ENCODE measurements at regions not wholly inside any gene's neighbourhood (a gene's known extent, or its start where the extent isn't known, plus 50 kb on each side); places are given as distances from the start of the nearest gene placed in this dataset.

DNA sequence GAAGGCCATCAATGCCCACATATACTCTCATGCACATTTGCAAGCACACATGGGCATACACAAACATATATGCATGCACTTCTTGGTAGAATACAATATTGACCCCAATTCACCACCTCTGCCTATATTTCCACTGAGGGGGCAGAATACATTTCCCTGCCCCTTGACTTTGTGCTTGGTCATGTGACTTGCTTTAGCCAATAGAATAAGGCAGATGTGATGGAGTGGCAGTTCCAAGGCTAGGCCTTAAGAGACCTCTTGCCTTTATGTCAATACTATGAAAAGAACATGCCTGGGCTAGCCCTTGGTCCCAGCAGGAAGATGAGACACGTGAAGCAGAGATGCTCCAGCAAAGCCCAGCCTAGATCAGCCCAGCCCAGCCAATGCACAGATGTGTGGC, 66.0 kb upstream of the GRIK3 start (continued):
- TF ChIP-seq ZNF462 (CRISPR knock-in tag; IDR thresholded peaks at IDR 0.05): no peak
- TF ChIP-seq JUNB (IDR thresholded peaks at IDR 0.05; ENCODE audit: unreplicated experiment): no peak

- peaks cover 7% of the 10 kb centered on the region for H3K4me1 Mint-ChIP-seq
- ATAC-seq: no peak
- Histone ChIP-seq H3K36me3 (ENCODE audit: insufficient read depth) (no peaks in the 10 kb centered on the region), H2AFZ (no peak overlapping the region), H3K27ac (ENCODE audit: low read depth) (no peak overlapping the region), H3F3A (replicated peaks; ENCODE audit: low read depth) (no peaks in the 10 kb centered on the region), H3K27me3 (ENCODE audit: insufficient read depth) (no peaks in the 10 kb centered on the region), H3K4me1 (ENCODE audit: insufficient read depth) (no peaks in the 10 kb centered on the region; the same call in 1 of the 2 replicates), H3K79me2 (replicated peaks; ENCODE audit: insufficient read depth) (no peaks in the 10 kb centered on the region), H3K9me2 (ENCODE audit: insufficient read depth) (0 out of 2 replicates have a peak, but pooled peaks cover 8% of the 10 kb centered on the region), H3K4me3 (no peak overlapping the region), H3K4me2 (no peak overlapping the region), H4K20me1 (replicated peaks; ENCODE audit: insufficient read depth) (no peaks in the 10 kb centered on the region)
- H3K9me3 Mint-ChIP-seq: no peaks in the 10 kb centered on the region
- no peak overlapping the region for H3K27ac Mint-ChIP-seq
- TF ChIP-seq STAT1 (IDR thresholded peaks at IDR 0.05; ENCODE audit: unreplicated experiment) (no peak), JUNB (IDR thresholded peaks at IDR 0.05; ENCODE audit: unreplicated experiment) (no peak)
- H3K27me3 Mint-ChIP-seq (ENCODE audit: insufficient read depth, low read depth, poor library complexity): peaks cover 3% of the 10 kb centered on the region
- no peaks in the 10 kb centered on the region for H3K36me3 Mint-ChIP-seq (ENCODE audit: low read depth)
- H3K4me3 Mint-ChIP-seq: no peak overlapping the region
- DNase-seq (ENCODE audit: low spot score): no peak
Measured at GRCh38 chr1:37102656-37103382, 68.5 kb upstream of the GRIK3 start.

DNA sequence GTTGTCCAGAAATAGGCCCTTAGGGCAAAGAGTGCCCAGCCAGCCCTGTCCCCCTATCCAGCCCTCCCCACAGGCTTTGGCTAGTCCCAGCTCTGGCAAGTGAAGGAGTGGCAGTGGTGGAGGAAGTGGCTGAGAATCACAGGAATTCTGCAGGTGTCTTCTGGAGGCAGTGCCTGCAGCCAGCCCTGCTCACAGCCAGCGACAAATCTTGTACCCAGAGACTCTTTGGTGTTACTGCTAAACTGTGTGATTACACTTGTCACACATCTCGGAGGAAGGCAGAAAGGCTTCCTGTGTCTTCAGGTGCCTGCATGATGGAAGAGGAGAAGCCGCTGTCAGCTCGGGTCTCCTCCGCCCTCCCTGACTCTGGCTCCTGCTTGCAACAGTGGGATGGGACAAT, 71.6 kb upstream of the GRIK3 start:
- H3K4me3 Mint-ChIP-seq: no peak overlapping the region
- ATAC-seq (no peak), DNase-seq (ENCODE audit: low spot score) (no peak)
- no peaks in the 10 kb centered on the region for H3K4me1 ChIP-seq (ENCODE audit: insufficient read depth)
- H3F3A ChIP-seq (replicated peaks; ENCODE audit: low read depth): no peaks in the 10 kb centered on the region
- H3K27me3 Mint-ChIP-seq (ENCODE audit: insufficient read depth, low read depth, poor library complexity): no peaks in the 10 kb centered on the region
- no peaks in the 10 kb centered on the region; the same call in 1 of the 2 replicates for H3K36me3 ChIP-seq (ENCODE audit: insufficient read depth)
- H3K9me2 ChIP-seq (ENCODE audit: insufficient read depth): 0 out of 2 replicates have a peak, but pooled peaks cover 8% of the 10 kb centered on the region
- no peaks in the 10 kb centered on the region for H3K9me3 Mint-ChIP-seq
- H3K36me3 Mint-ChIP-seq (ENCODE audit: low read depth): no peaks in the 10 kb centered on the region
- no peaks in the 10 kb centered on the region for H3K79me2 ChIP-seq (replicated peaks; ENCODE audit: insufficient read depth)
- H3K4me3 ChIP-seq: no peak overlapping the region
- no peak overlapping the region for H3K27ac Mint-ChIP-seq
- H3K27ac ChIP-seq (ENCODE audit: low read depth): no peak overlapping the region
- no peaks in the 10 kb centered on the region for H4K20me1 ChIP-seq (replicated peaks; ENCODE audit: insufficient read depth)
- H2AFZ ChIP-seq: no peak overlapping the region
- no peaks in the 10 kb centered on the region for H3K27me3 ChIP-seq (ENCODE audit: insufficient read depth)
- no peak overlapping the region for H3K4me2 ChIP-seq
- 0 out of 3 replicates have a peak, but pooled peaks cover 3% of the 10 kb centered on the region for H3K4me1 Mint-ChIP-seq
- TF ChIP-seq ZNF114 (CRISPR knock-in tag; IDR thresholded peaks at IDR 0.05): no peak
- TF ChIP-seq STAT1 (IDR thresholded peaks at IDR 0.05; ENCODE audit: unreplicated experiment): no peak
- TF ChIP-seq CREB1 (CRISPR knock-in tag; IDR thresholded peaks at IDR 0.05; ENCODE audit: low read depth): no peak
- TF ChIP-seq ETS1 (IDR thresholded peaks at IDR 0.05): no peak
- TF ChIP-seq, protein P1, sequence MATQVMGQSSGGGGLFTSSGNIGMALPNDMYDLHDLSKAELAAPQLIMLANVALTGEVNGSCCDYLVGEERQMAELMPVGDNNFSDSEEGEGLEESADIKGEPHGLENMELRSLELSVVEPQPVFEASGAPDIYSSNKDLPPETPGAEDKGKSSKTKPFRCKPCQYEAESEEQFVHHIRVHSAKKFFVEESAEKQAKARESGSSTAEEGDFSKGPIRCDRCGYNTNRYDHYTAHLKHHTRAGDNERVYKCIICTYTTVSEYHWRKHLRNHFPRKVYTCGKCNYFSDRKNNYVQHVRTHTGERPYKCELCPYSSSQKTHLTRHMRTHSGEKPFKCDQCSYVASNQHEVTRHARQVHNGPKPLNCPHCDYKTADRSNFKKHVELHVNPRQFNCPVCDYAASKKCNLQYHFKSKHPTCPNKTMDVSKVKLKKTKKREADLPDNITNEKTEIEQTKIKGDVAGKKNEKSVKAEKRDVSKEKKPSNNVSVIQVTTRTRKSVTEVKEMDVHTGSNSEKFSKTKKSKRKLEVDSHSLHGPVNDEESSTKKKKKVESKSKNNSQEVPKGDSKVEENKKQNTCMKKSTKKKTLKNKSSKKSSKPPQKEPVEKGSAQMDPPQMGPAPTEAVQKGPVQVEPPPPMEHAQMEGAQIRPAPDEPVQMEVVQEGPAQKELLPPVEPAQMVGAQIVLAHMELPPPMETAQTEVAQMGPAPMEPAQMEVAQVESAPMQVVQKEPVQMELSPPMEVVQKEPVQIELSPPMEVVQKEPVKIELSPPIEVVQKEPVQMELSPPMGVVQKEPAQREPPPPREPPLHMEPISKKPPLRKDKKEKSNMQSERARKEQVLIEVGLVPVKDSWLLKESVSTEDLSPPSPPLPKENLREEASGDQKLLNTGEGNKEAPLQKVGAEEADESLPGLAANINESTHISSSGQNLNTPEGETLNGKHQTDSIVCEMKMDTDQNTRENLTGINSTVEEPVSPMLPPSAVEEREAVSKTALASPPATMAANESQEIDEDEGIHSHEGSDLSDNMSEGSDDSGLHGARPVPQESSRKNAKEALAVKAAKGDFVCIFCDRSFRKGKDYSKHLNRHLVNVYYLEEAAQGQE (IDR thresholded peaks at IDR 0.05; ENCODE audit: unreplicated experiment): no peak
- no peak for TF ChIP-seq POLR2AphosphoS5 (IDR thresholded peaks at IDR 0.05; ENCODE audit: low read depth)
- TF ChIP-seq EZH2 (IDR thresholded peaks at IDR 0.05; ENCODE audit: low read depth, unreplicated experiment): no peak
